ENCODE measurements at regions not wholly inside any gene's neighbourhood (a gene's known extent, or its start where the extent isn't known, plus 50 kb on each side); places are given as distances from the start of the nearest gene placed in this dataset.

GRCh38 chr5:153006681-153007080 lies 483.8 kb upstream of the GRIA1 start:
- DNase-seq (ENCODE audit: low spot score) = no peak

GRCh38 chr5:153014194-153014593 lies 476.3 kb upstream of the GRIA1 start:
- no peak for DNase-seq (ENCODE audit: low spot score)

- no peak for DNase-seq (ENCODE audit: low spot score)
Measured at GRCh38 chr5:153018121-153018520, 472.3 kb upstream of the GRIA1 start.

GRCh38 chr5:153030755-153031725 lies 459.4 kb upstream of the GRIA1 start:
- no peak for DNase-seq (ENCODE audit: low spot score)

- no peak for DNase-seq (ENCODE audit: low spot score)
Measured at GRCh38 chr5:153039501-153039900, 451.0 kb upstream of the GRIA1 start.

- no peak for DNase-seq (ENCODE audit: low spot score)
Measured at GRCh38 chr5:153043886-153044285, 446.6 kb upstream of the GRIA1 start.

GRCh38 chr5:153050496-153051179 lies 439.8 kb upstream of the GRIA1 start:
- no peak for DNase-seq (ENCODE audit: low spot score)

GRCh38 chr5:153066281-153066680 lies 424.2 kb upstream of the GRIA1 start:
- DNase-seq (ENCODE audit: low spot score) = no peak

GRCh38 chr5:153067869-153068268 lies 422.6 kb upstream of the GRIA1 start:
- no peak for DNase-seq (ENCODE audit: low spot score)

GRCh38 chr5:153079396-153079795 lies 411.1 kb upstream of the GRIA1 start:
- DNase-seq (ENCODE audit: low spot score) = no peak

- DNase-seq (ENCODE audit: low spot score) = no peak
Measured at GRCh38 chr5:153080940-153081339, 409.5 kb upstream of the GRIA1 start.

- DNase-seq (ENCODE audit: low spot score) = peak; percentile 32
Measured at GRCh38 chr5:153081385-153081784, 409.1 kb upstream of the GRIA1 start.

GRCh38 chr5:153084511-153084910 lies 406.0 kb upstream of the GRIA1 start:
- DNase-seq (ENCODE audit: low spot score) = no peak

GRCh38 chr5:153086486-153086885 lies 404.0 kb upstream of the GRIA1 start:
- DNase-seq (ENCODE audit: low spot score) = no peak

GRCh38 chr5:153088538-153088937 lies 401.9 kb upstream of the GRIA1 start:
- no peak for DNase-seq (ENCODE audit: low spot score)

- DNase-seq (ENCODE audit: low spot score) = no peak
Measured at GRCh38 chr5:153094333-153094732, 396.1 kb upstream of the GRIA1 start.

GRCh38 chr5:153096381-153096780 lies 394.1 kb upstream of the GRIA1 start:
- no peak for DNase-seq (ENCODE audit: low spot score)

GRCh38 chr5:153099328-153099727 lies 391.1 kb upstream of the GRIA1 start:
- DNase-seq (ENCODE audit: low spot score) = no peak

GRCh38 chr5:153101235-153102180 lies 389.0 kb upstream of the GRIA1 start:
- no peak for DNase-seq (ENCODE audit: low spot score)

GRCh38 chr5:153116916-153117315 lies 373.6 kb upstream of the GRIA1 start:
- no peak for DNase-seq (ENCODE audit: low spot score)

- DNase-seq (ENCODE audit: low spot score) = no peak
Measured at GRCh38 chr5:153118018-153118417, 372.5 kb upstream of the GRIA1 start.

GRCh38 chr5:153122403-153122802 lies 368.1 kb upstream of the GRIA1 start:
- DNase-seq (ENCODE audit: low spot score) = no peak

Measured in putamen (tissue), 1 donor.